ENCODE measurements at regions not wholly inside any gene's neighbourhood (a gene's known extent, or its start where the extent isn't known, plus 50 kb on each side); places are given as distances from the start of the nearest gene placed in this dataset.

- Histone ChIP-seq H3K9me2 (replicated peaks; ENCODE audit: insufficient read depth) (no peaks in the 10 kb centered on the region), H3K9me3 (ENCODE audit: low read depth) (no peaks in the 10 kb centered on the region), H3K4me3 (no peak overlapping the region), H2AFZ (no peak overlapping the region), H3K27ac (no peak overlapping the region), H3K4me1 (ENCODE audit: insufficient read depth) (no peaks in the 10 kb centered on the region), H3K4me2 (no peak overlapping the region), H4K20me1 (ENCODE audit: insufficient read depth, poor library complexity, severe bottlenecking) (no peaks in the 10 kb centered on the region), H3K79me2 (no peaks in the 10 kb centered on the region), H3K36me3 (replicated peaks; ENCODE audit: insufficient read depth, low read depth) (no peaks in the 10 kb centered on the region), H3K27me3 (no peaks in the 10 kb centered on the region)
- 66% methylated on average over 17 of the region's 17 CpGs for WGBS (ENCODE audit: low lambda C conversion rate, missing lambda C conversion rate)
- no peak for DNase-seq (ENCODE audit: low spot score)
- TF ChIP-seq EZH2 (IDR thresholded peaks at IDR 0.05; ENCODE audit: borderline replicate concordance) (no peak), CTCF (IDR thresholded peaks at IDR 0.05; ENCODE audit: poor library complexity) (no peak), EZH2phosphoT487 (IDR thresholded peaks at IDR 0.05; ENCODE audit: low read depth, severe bottlenecking, unreplicated experiment) (no peak)
Measured at GRCh38 chr16:51359141-51359955, 208.3 kb upstream of the SALL1 start.

GRCh38 chr16:51357839-51358238 is 206.8 kb upstream of the SALL1 start:
- no peaks in the 10 kb centered on the region for H4K20me1 ChIP-seq (ENCODE audit: insufficient read depth, poor library complexity, severe bottlenecking)
- no peaks in the 10 kb centered on the region for H3K36me3 ChIP-seq (replicated peaks; ENCODE audit: insufficient read depth, low read depth)
- no peak overlapping the region for H3K27ac ChIP-seq
- no peaks in the 10 kb centered on the region for H3K27me3 ChIP-seq
- no peaks in the 10 kb centered on the region for H3K9me3 ChIP-seq (ENCODE audit: low read depth)
- no peak overlapping the region for H2AFZ ChIP-seq
- no peaks in the 10 kb centered on the region for H3K9me2 ChIP-seq (replicated peaks; ENCODE audit: insufficient read depth)
- no peaks in the 10 kb centered on the region for H3K79me2 ChIP-seq
- no peak overlapping the region for H3K4me3 ChIP-seq
- no peak overlapping the region for H3K4me2 ChIP-seq
- TF ChIP-seq EZH2phosphoT487 (IDR thresholded peaks at IDR 0.05; ENCODE audit: low read depth, severe bottlenecking, unreplicated experiment): no peak
- no peak for TF ChIP-seq CTCF (IDR thresholded peaks at IDR 0.05; ENCODE audit: poor library complexity)
- no peak for TF ChIP-seq EZH2 (IDR thresholded peaks at IDR 0.05; ENCODE audit: borderline replicate concordance)
- H3K4me1 ChIP-seq (ENCODE audit: insufficient read depth): no peaks in the 10 kb centered on the region
- no peak for DNase-seq (ENCODE audit: low spot score)

GRCh38 chr16:51355875-51356274 is 204.8 kb upstream of the SALL1 start:
- Histone ChIP-seq H3K4me1 (ENCODE audit: insufficient read depth) (no peaks in the 10 kb centered on the region), H3K9me2 (replicated peaks; ENCODE audit: insufficient read depth) (no peaks in the 10 kb centered on the region), H3K27me3 (no peaks in the 10 kb centered on the region), H4K20me1 (ENCODE audit: insufficient read depth, poor library complexity, severe bottlenecking) (no peaks in the 10 kb centered on the region), H3K4me3 (no peak overlapping the region), H3K9me3 (ENCODE audit: low read depth) (no peaks in the 10 kb centered on the region), H3K79me2 (no peaks in the 10 kb centered on the region), H3K4me2 (no peak overlapping the region), H3K27ac (no peak overlapping the region), H3K36me3 (replicated peaks; ENCODE audit: insufficient read depth, low read depth) (no peaks in the 10 kb centered on the region), H2AFZ (no peak overlapping the region)
- 92% methylated on average over 6 of the region's 6 CpGs for WGBS (ENCODE audit: low lambda C conversion rate, missing lambda C conversion rate)
- no peak for DNase-seq (ENCODE audit: low spot score)
- no peak for TF ChIP-seq EZH2phosphoT487 (IDR thresholded peaks at IDR 0.05; ENCODE audit: low read depth, severe bottlenecking, unreplicated experiment)

DNA sequence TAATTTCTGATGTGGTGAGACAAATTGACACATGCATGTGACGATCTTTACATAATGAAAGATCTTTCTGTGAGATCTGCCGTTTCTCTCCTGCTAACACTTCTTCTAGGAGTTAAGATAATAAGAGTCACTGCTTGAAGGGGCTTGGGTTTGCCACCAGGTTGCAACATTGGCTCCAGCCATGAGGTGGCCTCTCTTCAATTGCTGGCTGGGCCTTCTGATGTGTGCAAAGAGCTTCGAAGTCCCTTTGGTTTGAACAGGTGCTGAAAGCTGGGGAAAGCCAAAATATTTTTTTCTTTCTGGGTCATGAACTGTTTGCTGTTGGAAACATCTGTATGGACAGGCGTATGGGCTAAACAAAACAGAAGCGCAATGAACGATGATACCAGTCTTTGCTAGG is 204.1 kb upstream of the SALL1 start:
- 86% methylated on average over 6 of the region's 6 CpGs for WGBS (ENCODE audit: low lambda C conversion rate, missing lambda C conversion rate)

More for the DNA sequence above, 204.1 kb upstream of the SALL1 start:
- TF ChIP-seq EZH2 (IDR thresholded peaks at IDR 0.05; ENCODE audit: borderline replicate concordance) (no peak), CTCF (IDR thresholded peaks at IDR 0.05; ENCODE audit: poor library complexity) (no peak), EZH2phosphoT487 (IDR thresholded peaks at IDR 0.05; ENCODE audit: low read depth, severe bottlenecking, unreplicated experiment) (no peak)
- Histone ChIP-seq H4K20me1 (ENCODE audit: insufficient read depth, poor library complexity, severe bottlenecking) (no peaks in the 10 kb centered on the region), H3K4me1 (ENCODE audit: insufficient read depth) (no peaks in the 10 kb centered on the region), H3K27me3 (no peaks in the 10 kb centered on the region), H3K9me2 (replicated peaks; ENCODE audit: insufficient read depth) (no peaks in the 10 kb centered on the region), H3K4me3 (no peak overlapping the region), H3K27ac (no peak overlapping the region), H3K36me3 (replicated peaks; ENCODE audit: insufficient read depth, low read depth) (no peaks in the 10 kb centered on the region), H3K9me3 (ENCODE audit: low read depth) (no peaks in the 10 kb centered on the region), H2AFZ (no peak overlapping the region), H3K79me2 (no peaks in the 10 kb centered on the region), H3K4me2 (no peak overlapping the region)
- no peak for DNase-seq (ENCODE audit: low spot score)
